ENCODE measurements at regions not wholly inside any gene's neighbourhood (a gene's known extent, or its start where the extent isn't known, plus 50 kb on each side); places are given as distances from the start of the nearest gene placed in this dataset.

DNA sequence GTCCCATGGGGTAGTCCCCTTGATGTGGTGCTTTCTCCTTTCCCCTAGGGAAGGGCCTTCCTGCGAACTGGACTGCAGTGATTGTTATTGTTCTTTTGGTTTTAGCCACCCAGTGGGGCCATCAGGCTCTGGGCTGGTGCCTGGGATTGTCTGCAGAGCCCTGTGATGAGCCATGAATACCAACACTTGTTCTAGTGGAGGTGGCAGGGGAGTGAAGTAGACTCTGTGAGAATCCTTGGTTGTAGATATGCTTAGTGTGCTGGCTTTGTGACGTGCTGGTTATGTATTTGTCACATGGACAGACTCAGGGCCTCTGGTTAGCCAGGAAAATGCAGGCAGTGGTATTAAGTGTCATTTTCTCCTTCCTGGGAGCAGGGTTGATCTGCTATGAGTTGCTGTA is 51.8 kb upstream of the NDUFB4 start:
- peaks cover 8% of the 10 kb centered on the region for H3K36me3 Mint-ChIP-seq
- H3K27ac Mint-ChIP-seq: no peak overlapping the region
- no peak overlapping the region for H3K4me3 Mint-ChIP-seq
- H3K27me3 Mint-ChIP-seq (ENCODE audit: low read depth): no peaks in the 10 kb centered on the region
- DNase-seq (ENCODE audit: low spot score in 2 of 2, unreplicated experiment in 2 of 2): no peak
- H3K4me1 Mint-ChIP-seq: no peaks in the 10 kb centered on the region
- TF ChIP-seq, protein P1, sequence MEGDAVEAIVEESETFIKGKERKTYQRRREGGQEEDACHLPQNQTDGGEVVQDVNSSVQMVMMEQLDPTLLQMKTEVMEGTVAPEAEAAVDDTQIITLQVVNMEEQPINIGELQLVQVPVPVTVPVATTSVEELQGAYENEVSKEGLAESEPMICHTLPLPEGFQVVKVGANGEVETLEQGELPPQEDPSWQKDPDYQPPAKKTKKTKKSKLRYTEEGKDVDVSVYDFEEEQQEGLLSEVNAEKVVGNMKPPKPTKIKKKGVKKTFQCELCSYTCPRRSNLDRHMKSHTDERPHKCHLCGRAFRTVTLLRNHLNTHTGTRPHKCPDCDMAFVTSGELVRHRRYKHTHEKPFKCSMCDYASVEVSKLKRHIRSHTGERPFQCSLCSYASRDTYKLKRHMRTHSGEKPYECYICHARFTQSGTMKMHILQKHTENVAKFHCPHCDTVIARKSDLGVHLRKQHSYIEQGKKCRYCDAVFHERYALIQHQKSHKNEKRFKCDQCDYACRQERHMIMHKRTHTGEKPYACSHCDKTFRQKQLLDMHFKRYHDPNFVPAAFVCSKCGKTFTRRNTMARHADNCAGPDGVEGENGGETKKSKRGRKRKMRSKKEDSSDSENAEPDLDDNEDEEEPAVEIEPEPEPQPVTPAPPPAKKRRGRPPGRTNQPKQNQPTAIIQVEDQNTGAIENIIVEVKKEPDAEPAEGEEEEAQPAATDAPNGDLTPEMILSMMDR (IDR thresholded peaks at IDR 0.05; ENCODE audit: unreplicated experiment): no peak
- peaks cover 41% of the 10 kb centered on the region for H3K9me3 Mint-ChIP-seq

DNA sequence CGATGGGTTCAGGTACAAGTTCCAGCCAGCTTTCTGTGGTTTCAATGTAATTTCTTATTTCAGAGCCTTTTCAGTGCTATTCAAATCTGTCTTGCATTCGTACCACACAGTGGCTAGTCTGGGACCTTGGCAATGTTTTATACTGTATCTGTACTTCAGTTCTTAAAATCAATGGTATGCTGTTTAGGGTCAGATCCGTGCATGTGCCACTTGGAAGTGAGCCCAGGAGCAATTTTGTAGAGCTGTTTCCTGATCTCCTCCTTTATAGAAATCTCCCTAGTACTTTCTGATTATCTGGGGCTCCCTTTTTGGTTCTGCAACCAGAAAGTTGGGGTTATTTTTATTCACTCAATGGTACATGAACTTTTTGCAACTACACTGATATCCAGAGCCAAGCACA is 59.5 kb upstream of the NDUFB4 start:
- Mint-ChIP-seq H3K27me3 (ENCODE audit: low read depth) (no peaks in the 10 kb centered on the region), H3K4me1 (peaks cover 3% of the 10 kb centered on the region), H3K4me3 (no peak overlapping the region), H3K9me3 (peaks cover 66% of the 10 kb centered on the region), H3K27ac (no peak overlapping the region), H3K36me3 (peaks cover 6% of the 10 kb centered on the region)
- DNase-seq (ENCODE audit: low spot score in 2 of 2, unreplicated experiment in 2 of 2): no peak
- TF ChIP-seq, protein P1 (IDR thresholded peaks at IDR 0.05; ENCODE audit: unreplicated experiment): no peak

DNA sequence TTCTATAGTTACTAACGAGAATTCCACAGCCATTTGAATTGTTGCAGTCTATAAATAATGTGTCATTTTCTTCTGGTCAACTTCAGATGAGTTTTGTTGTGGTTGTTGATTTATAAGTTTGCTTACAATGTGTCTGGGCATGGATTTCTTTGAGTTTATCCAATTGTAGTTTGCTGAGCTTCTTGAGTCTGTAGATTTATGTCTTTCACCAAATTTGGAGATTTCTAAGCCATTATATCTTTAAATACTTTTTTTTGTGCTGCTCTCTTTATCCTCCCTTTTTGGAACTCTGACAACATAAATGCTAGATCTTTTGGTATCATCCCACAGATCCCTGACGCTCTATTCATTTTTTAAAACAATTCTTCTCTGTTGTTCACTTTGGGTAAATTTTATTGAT is 63.2 kb upstream of the NDUFB4 start:
- Mint-ChIP-seq H3K4me1 (peaks cover 3% of the 10 kb centered on the region), H3K36me3 (no peaks in the 10 kb centered on the region), H3K9me3 (peaks cover 31% of the 10 kb centered on the region), H3K27ac (no peak overlapping the region), H3K27me3 (ENCODE audit: low read depth) (no peaks in the 10 kb centered on the region), H3K4me3 (no peak overlapping the region)
- TF ChIP-seq, protein P1 (IDR thresholded peaks at IDR 0.05; ENCODE audit: unreplicated experiment): no peak
- no peak for DNase-seq (ENCODE audit: low spot score in 2 of 2, unreplicated experiment in 2 of 2)

DNA sequence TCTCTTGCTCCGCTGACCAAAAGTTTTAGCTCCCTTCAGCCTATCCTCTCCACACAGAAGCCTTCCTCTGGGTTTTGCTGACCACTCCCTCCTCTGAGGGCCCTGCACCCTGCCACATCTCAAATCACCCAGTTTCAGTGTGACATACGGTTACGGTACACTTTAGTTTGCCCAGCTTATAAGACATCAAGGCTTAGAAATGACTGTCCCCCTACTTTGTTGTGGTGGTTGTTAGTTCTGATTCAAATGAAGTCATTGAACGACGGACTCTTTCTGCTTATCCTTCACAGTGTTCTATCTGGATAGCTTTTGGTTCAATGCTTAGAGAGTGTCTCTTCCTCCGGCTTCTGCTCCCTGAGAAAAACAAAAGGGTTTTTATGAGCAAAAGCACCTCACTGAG is 68.0 kb upstream of the NDUFB4 start:
- H3K4me1 Mint-ChIP-seq: peaks cover 9% of the 10 kb centered on the region
- H3K27me3 Mint-ChIP-seq (ENCODE audit: low read depth): no peaks in the 10 kb centered on the region

DNA sequence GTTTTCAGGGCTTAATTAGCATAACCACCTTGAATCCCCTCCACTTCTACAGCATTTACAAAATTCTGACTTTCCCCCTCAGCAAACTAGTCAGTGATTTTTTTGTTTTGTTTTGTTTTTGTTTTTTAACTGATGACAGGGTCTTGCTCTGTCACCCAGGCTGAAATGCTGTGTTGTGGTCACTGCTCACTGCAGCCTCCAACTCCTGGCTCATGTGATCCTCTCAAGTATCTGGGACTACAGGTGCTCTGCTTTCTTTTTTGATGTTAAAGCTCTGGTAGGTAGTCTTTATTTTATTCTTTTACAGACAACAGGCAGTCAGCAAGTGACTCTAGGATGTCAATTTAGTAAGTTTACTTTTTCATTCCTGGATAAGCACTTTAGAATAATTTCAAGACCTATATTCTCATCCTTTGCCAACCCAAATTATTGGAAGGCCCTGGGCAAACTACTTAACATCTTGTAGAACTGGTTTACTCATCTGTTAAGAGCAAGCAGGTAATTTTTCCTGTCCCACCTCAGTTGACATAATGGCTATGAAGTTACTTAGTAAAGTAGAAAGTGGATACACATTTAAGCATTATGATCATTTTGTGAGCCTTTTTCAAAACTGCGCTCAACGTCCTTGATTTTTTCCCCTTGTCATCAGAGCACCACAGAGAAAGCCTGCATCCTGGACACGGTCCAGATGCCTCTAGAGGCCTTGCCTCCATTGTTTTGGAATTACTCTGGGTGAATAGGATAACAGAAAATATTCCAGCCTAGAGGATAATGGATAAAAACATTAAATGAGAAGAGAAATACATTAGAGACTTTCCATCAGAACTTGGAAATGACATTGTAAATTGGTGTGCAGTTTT is 69.9 kb upstream of the NDUFB4 start:
- H3K9me3 Mint-ChIP-seq: no peaks in the 10 kb centered on the region
- H3K36me3 Mint-ChIP-seq: no peaks in the 10 kb centered on the region
- peaks cover 9% of the 10 kb centered on the region for H3K4me1 Mint-ChIP-seq
- no peaks in the 10 kb centered on the region for H3K27me3 Mint-ChIP-seq (ENCODE audit: low read depth)
- no peak for DNase-seq (ENCODE audit: low spot score in 2 of 2, unreplicated experiment in 2 of 2)
- TF ChIP-seq, protein P1 (IDR thresholded peaks at IDR 0.05; ENCODE audit: unreplicated experiment): no peak
- no peak overlapping the region for H3K27ac Mint-ChIP-seq
- no peak overlapping the region for H3K4me3 Mint-ChIP-seq

More for the DNA sequence above, 68.0 kb upstream of the NDUFB4 start:
- peaks cover 12% of the 10 kb centered on the region for H3K9me3 Mint-ChIP-seq
- TF ChIP-seq, protein P1 (IDR thresholded peaks at IDR 0.05; ENCODE audit: unreplicated experiment): no peak
- no peak for DNase-seq (ENCODE audit: low spot score in 2 of 2, unreplicated experiment in 2 of 2)
- no peak overlapping the region for H3K4me3 Mint-ChIP-seq
- H3K36me3 Mint-ChIP-seq: no peaks in the 10 kb centered on the region
- H3K27ac Mint-ChIP-seq: no peak overlapping the region
